HG03520 (cell line): ENCODE measurements at regions not wholly inside any gene's neighbourhood (a gene's known extent, or its start where the extent isn't known, plus 50 kb on each side); places are given as distances from the start of the nearest gene placed in this dataset.

Experiments used
- ATAC-seq: cut with Tn5 transposase; IDR thresholded peaks from one replicate; pipeline ENCODE4 v1.9.1; 2021; ENCODE audit warnings: mild to moderate bottlenecking, moderate library complexity; ENCODE audit not compliant: unreplicated experiment

- no peak for ATAC-seq
Observed at GRCh38 chr6:22394691-22395090, 97.9 kb upstream of the PRL start.

GRCh38 chr6:22399693-22400092 is 102.9 kb upstream of the PRL start:
- ATAC-seq = no peak

GRCh38 chr6:22401206-22401605 is 104.4 kb upstream of the PRL start:
- no peak for ATAC-seq

- no peak for ATAC-seq
Observed at GRCh38 chr6:22401932-22402331, 105.1 kb upstream of the PRL start.

- ATAC-seq = no peak
Observed at GRCh38 chr6:22409486-22409885, 112.7 kb upstream of the PRL start.

GRCh38 chr6:22411376-22412105 is 114.7 kb upstream of the PRL start:
- ATAC-seq = no peak

GRCh38 chr6:22412994-22413393 is 116.2 kb upstream of the PRL start:
- ATAC-seq = no peak

GRCh38 chr6:22413681-22414311 is 117.0 kb upstream of the PRL start:
- no peak for ATAC-seq

GRCh38 chr6:22418714-22419113 is 121.9 kb upstream of the PRL start:
- no peak for ATAC-seq

GRCh38 chr6:22421198-22421597 is 124.4 kb upstream of the PRL start:
- ATAC-seq = no peak

GRCh38 chr6:22424196-22424595 is 127.4 kb upstream of the PRL start:
- no peak for ATAC-seq

GRCh38 chr6:22432060-22432459 is 135.2 kb upstream of the PRL start:
- no peak for ATAC-seq

GRCh38 chr6:22433745-22434144 is 135.6 kb upstream of the HDGFL1 start:
- no peak for ATAC-seq

GRCh38 chr6:22435151-22435550 is 134.2 kb upstream of the HDGFL1 start:
- no peak for ATAC-seq

- ATAC-seq = no peak
Observed at GRCh38 chr6:22436134-22436533, 133.2 kb upstream of the HDGFL1 start.

- ATAC-seq = no peak
Observed at GRCh38 chr6:22437665-22438064, 131.7 kb upstream of the HDGFL1 start.

- ATAC-seq = no peak
Observed at GRCh38 chr6:22442826-22443225, 126.5 kb upstream of the HDGFL1 start.

- no peak for ATAC-seq
Observed at GRCh38 chr6:22444330-22444729, 125.0 kb upstream of the HDGFL1 start.

GRCh38 chr6:22445946-22446345 is 123.4 kb upstream of the HDGFL1 start:
- no peak for ATAC-seq

GRCh38 chr6:22447249-22448196 is 121.8 kb upstream of the HDGFL1 start:
- no peak for ATAC-seq

GRCh38 chr6:22448291-22448711 is 121.1 kb upstream of the HDGFL1 start:
- ATAC-seq = no peak

- ATAC-seq = no peak
Observed at GRCh38 chr6:22451962-22452361, 117.4 kb upstream of the HDGFL1 start.
